GM18951 (cell line): ENCODE measurements at regions not wholly inside any gene's neighbourhood (a gene's known extent, or its start where the extent isn't known, plus 50 kb on each side); places are given as distances from the start of the nearest gene placed in this dataset.

ENCODE experiments used
- POLR2A ChIP-seq: IDR thresholded peaks from 4 replicates; pipeline ENCODE4 v1.6.1; 2011; ENCODE audit warnings: mild to moderate bottlenecking; ENCODE audit not compliant: insufficient read length, insufficient read depth; ENCODE audit errors: extremely low read depth
- in situ Hi-C: fragments of 300-500 bp; cut with MboI; formaldehyde crosslinking; loops from one replicate; pipeline ENCODE4 v1.12.0; 2022; ENCODE audit warnings: low sequenced_read_pairs, mixed read lengths, inconsistent platforms; ENCODE audit not compliant: unreplicated experiment

- no peak for TF ChIP-seq POLR2A
- in situ Hi-C loops: no loop called here
Measured at GRCh38 chr6:50589751-50590470, 123.4 kb upstream of the TFAP2D start.

- no peak for TF ChIP-seq POLR2A
- in situ Hi-C loops: no loop called here
Measured at GRCh38 chr6:50591135-50591534, 122.2 kb upstream of the TFAP2D start.

GRCh38 chr6:50600280-50600679 lies 113.0 kb upstream of the TFAP2D start:
- no peak for TF ChIP-seq POLR2A
- in situ Hi-C loops: no loop called here

- TF ChIP-seq POLR2A: no peak
- in situ Hi-C loops: no loop called here
Measured at GRCh38 chr6:50602292-50602691, 111.0 kb upstream of the TFAP2D start.

GRCh38 chr6:50608421-50608820 lies 104.9 kb upstream of the TFAP2D start:
- in situ Hi-C loops: no loop called here
- TF ChIP-seq POLR2A: no peak

- TF ChIP-seq POLR2A: no peak
- in situ Hi-C loops: no loop called here
Measured at GRCh38 chr6:50610562-50610961, 102.8 kb upstream of the TFAP2D start.

- in situ Hi-C loops: no loop called here
- no peak for TF ChIP-seq POLR2A
Measured at GRCh38 chr6:50635429-50635828, 77.9 kb upstream of the TFAP2D start.

- no peak for TF ChIP-seq POLR2A
- in situ Hi-C loops: no loop called here
Measured at GRCh38 chr6:50637267-50637666, 76.1 kb upstream of the TFAP2D start.

- TF ChIP-seq POLR2A: no peak
- in situ Hi-C loops: no loop called here
Measured at GRCh38 chr6:50649086-50649485, 64.2 kb upstream of the TFAP2D start.

GRCh38 chr6:50653253-50653652 lies 60.1 kb upstream of the TFAP2D start:
- TF ChIP-seq POLR2A: no peak
- in situ Hi-C loops: loop anchor here (10.0 kb wide), 1 partner anchor 142 kb away; no protein-coding TSS in a partner anchor

GRCh38 chr6:50654155-50654554 lies 59.2 kb upstream of the TFAP2D start:
- TF ChIP-seq POLR2A: no peak
- in situ Hi-C loops: loop anchor here (10.0 kb wide), 1 partner anchor 141 kb away; no protein-coding TSS in a partner anchor

- in situ Hi-C loops: loop anchor here (10.0 kb wide), 1 partner anchor 139 kb away; no protein-coding TSS in a partner anchor
- no peak for TF ChIP-seq POLR2A
Measured at GRCh38 chr6:50655848-50656453, 57.4 kb upstream of the TFAP2D start.

- in situ Hi-C loops: loop anchor here (10.0 kb wide), 1 partner anchor 137 kb away; no protein-coding TSS in a partner anchor
- TF ChIP-seq POLR2A: no peak
Measured at GRCh38 chr6:50657513-50657912, 55.8 kb upstream of the TFAP2D start.

GRCh38 chr6:50658561-50658960 lies 54.8 kb upstream of the TFAP2D start:
- TF ChIP-seq POLR2A: no peak
- in situ Hi-C loops: loop anchor here (10.0 kb wide), 1 partner anchor 136 kb away; no protein-coding TSS in a partner anchor

- in situ Hi-C loops: no loop called here
- no peak for TF ChIP-seq POLR2A
Measured at GRCh38 chr6:50661636-50662035, 51.7 kb upstream of the TFAP2D start.
